ENCODE measurements at regions not wholly inside any gene's neighbourhood (a gene's known extent, or its start where the extent isn't known, plus 50 kb on each side); places are given as distances from the start of the nearest gene placed in this dataset.
"Not testable (repeated sequence)": the region's sequence is repeated elsewhere in the genome, so short reads cannot be mapped to it uniquely, and the experiment has no call there.

DNA sequence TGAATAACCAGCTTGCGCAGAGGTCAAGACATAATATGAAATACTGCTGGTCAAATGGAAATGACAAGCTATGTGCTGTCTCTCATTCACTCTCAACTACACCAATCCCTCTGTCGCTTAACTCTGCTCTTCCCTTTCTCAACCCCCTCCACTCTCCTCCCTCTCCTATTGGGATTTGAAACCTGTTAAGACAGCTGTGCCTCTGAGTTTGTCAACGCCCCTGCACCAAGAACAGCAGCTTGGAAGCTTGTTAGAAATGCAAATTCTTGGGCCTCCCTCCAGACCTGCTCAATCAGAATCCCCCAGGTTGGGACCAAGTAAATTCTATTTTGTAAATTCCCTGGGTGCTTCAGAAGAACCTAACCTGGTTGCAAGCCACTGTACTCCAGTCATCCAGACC, 149.7 kb upstream of the ATP2B2 start:
- no peak overlapping the region for H3K27ac ChIP-seq (ENCODE audit: control insufficient read depth, insufficient read depth, low read length)
- H3K4me2 ChIP-seq (ENCODE audit: control insufficient read depth, extremely low read depth, insufficient read depth, low read depth, low read length): no peak overlapping the region
- no peak overlapping the region for H2AFZ ChIP-seq (ENCODE audit: control insufficient read depth, low read length)
- H3K36me3 ChIP-seq (ENCODE audit: control insufficient read depth in 2 of 2, extremely low read depth in 1 of 2, insufficient read depth in 2 of 2, low read length in 2 of 2): no peaks in the 10 kb centered on the region
- H3K4me3 ChIP-seq (ENCODE audit: control insufficient read depth in 2 of 3, extremely low read depth in 1 of 3, insufficient read depth in 2 of 3, low read depth in 1 of 3, low read length in 3 of 3): no peak overlapping the region
- dilution Hi-C loops (cut with MboI; ENCODE audit: extremely low pct_ligation_motif_present, low sequenced_read_pairs): no loop called here
- no peak for FAIRE-seq
- DNase-seq (ENCODE audit: low read depth, low spot score): no peak
- H3K9ac ChIP-seq (ENCODE audit: control insufficient read depth, extremely low read depth, insufficient read depth, low read length): no peak overlapping the region
- H3K9me1 ChIP-seq (ENCODE audit: control insufficient read depth, extremely low read depth, insufficient read depth, low read length): no peaks in the 10 kb centered on the region
- H3K4me1 ChIP-seq (ENCODE audit: control insufficient read depth, extremely low read depth, insufficient read depth, low read length): no peaks in the 10 kb centered on the region
- TF ChIP-seq, protein P1, sequence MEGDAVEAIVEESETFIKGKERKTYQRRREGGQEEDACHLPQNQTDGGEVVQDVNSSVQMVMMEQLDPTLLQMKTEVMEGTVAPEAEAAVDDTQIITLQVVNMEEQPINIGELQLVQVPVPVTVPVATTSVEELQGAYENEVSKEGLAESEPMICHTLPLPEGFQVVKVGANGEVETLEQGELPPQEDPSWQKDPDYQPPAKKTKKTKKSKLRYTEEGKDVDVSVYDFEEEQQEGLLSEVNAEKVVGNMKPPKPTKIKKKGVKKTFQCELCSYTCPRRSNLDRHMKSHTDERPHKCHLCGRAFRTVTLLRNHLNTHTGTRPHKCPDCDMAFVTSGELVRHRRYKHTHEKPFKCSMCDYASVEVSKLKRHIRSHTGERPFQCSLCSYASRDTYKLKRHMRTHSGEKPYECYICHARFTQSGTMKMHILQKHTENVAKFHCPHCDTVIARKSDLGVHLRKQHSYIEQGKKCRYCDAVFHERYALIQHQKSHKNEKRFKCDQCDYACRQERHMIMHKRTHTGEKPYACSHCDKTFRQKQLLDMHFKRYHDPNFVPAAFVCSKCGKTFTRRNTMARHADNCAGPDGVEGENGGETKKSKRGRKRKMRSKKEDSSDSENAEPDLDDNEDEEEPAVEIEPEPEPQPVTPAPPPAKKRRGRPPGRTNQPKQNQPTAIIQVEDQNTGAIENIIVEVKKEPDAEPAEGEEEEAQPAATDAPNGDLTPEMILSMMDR (optimal IDR thresholded peaks at IDR 0.05 in 1 of 3, IDR thresholded peaks at IDR 0.05 in 1 of 3, conservative IDR thresholded peaks at IDR 0.05 in 1 of 3; ENCODE audit: extremely low read depth in 1 of 3, insufficient read depth in 2 of 3, low read length in 3 of 3): no peak
- TF ChIP-seq EZH2 (IDR thresholded peaks at IDR 0.05; ENCODE audit: low read length): no peak
- H3K27me3 ChIP-seq (ENCODE audit: control insufficient read depth, extremely low read depth, insufficient read depth, low read length): peaks cover 20% of the 10 kb centered on the region
- no peaks in the 10 kb centered on the region for H4K20me1 ChIP-seq (ENCODE audit: control insufficient read depth, extremely low read depth, insufficient read depth, low read length)
- no peaks in the 10 kb centered on the region for H3K79me2 ChIP-seq (ENCODE audit: control insufficient read depth, insufficient read depth, low read length)
- H3K9me3 ChIP-seq (ENCODE audit: control insufficient read depth, low read depth, low read length): no peaks in the 10 kb centered on the region

DNA sequence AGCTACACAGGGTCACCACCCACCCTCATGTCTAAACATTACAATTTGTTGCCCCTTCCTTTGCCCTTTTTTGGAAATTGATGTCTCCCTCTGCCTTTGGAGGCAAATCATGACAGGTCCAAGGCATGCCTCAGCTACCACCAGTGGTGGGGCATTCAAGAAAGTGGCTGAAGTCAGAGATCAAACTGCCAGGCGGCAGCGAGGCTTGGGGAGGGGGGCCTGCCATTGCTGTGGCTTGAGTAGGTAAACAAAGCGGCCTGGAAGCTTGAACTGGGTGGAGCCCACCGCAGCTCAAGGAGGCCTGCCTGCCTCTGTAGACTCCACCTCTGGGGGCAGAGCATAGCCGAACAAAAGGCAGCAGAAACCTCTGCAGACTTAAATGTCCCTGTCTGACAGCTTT, 152.0 kb upstream of the ATP2B2 start:
- DNase-seq (ENCODE audit: low read depth, low spot score); H3K36me3 ChIP-seq (ENCODE audit: control insufficient read depth in 2 of 2, extremely low read depth in 1 of 2, insufficient read depth in 2 of 2, low read length in 2 of 2); H3K4me3 ChIP-seq (ENCODE audit: control insufficient read depth in 2 of 3, extremely low read depth in 1 of 3, insufficient read depth in 2 of 3, low read depth in 1 of 3, low read length in 3 of 3); FAIRE-seq; H3K4me2 ChIP-seq (ENCODE audit: control insufficient read depth, extremely low read depth, insufficient read depth, low read depth, low read length); H3K9ac ChIP-seq (ENCODE audit: control insufficient read depth, extremely low read depth, insufficient read depth, low read length); H3K4me1 ChIP-seq (ENCODE audit: control insufficient read depth, extremely low read depth, insufficient read depth, low read length); H3K9me3 ChIP-seq (ENCODE audit: control insufficient read depth, low read depth, low read length); H3K79me2 ChIP-seq (ENCODE audit: control insufficient read depth, insufficient read depth, low read length); H2AFZ ChIP-seq (ENCODE audit: control insufficient read depth, low read length); dilution Hi-C loops (cut with MboI; ENCODE audit: extremely low pct_ligation_motif_present, low sequenced_read_pairs); H3K9me1 ChIP-seq (ENCODE audit: control insufficient read depth, extremely low read depth, insufficient read depth, low read length); H4K20me1 ChIP-seq (ENCODE audit: control insufficient read depth, extremely low read depth, insufficient read depth, low read length); H3K27ac ChIP-seq (ENCODE audit: control insufficient read depth, insufficient read depth, low read length): not testable (repeated sequence)
- peaks cover 20% of the 10 kb centered on the region for H3K27me3 ChIP-seq (ENCODE audit: control insufficient read depth, extremely low read depth, insufficient read depth, low read length)

DNA sequence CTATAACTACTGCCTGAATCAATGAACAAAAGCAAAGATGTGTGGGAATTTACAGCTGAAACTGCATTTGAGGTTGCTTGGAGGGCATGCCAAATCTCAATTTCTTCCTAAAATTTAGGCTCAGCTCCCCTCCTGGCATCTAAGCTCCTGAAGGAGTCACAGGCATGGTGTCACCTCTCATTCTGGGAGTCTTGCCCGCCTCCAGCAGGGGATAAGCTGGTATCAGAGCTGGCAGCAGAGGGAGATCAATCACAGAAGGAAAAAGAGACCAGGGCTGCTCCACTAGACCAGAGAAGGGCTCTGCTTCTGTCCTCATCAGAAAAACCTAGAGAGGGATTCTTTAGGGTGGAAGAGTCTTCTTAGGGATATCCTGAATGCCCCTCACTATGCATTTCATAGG, 150.4 kb upstream of the SLC6A11 start:
- Histone ChIP-seq H2AFZ (ENCODE audit: control insufficient read depth, low read length) (no peak overlapping the region), H3K4me1 (ENCODE audit: control insufficient read depth, extremely low read depth, insufficient read depth, low read length) (no peaks in the 10 kb centered on the region), H3K27me3 (ENCODE audit: control insufficient read depth, extremely low read depth, insufficient read depth, low read length) (peaks cover 10% of the 10 kb centered on the region), H3K79me2 (ENCODE audit: control insufficient read depth, insufficient read depth, low read length) (no peaks in the 10 kb centered on the region), H3K36me3 (ENCODE audit: control insufficient read depth in 2 of 2, extremely low read depth in 1 of 2, insufficient read depth in 2 of 2, low read length in 2 of 2) (no peaks in the 10 kb centered on the region), H3K9ac (ENCODE audit: control insufficient read depth, extremely low read depth, insufficient read depth, low read length) (no peak overlapping the region), H4K20me1 (ENCODE audit: control insufficient read depth, extremely low read depth, insufficient read depth, low read length) (peaks cover 4% of the 10 kb centered on the region), H3K9me1 (ENCODE audit: control insufficient read depth, extremely low read depth, insufficient read depth, low read length) (no peaks in the 10 kb centered on the region), H3K9me3 (ENCODE audit: control insufficient read depth, low read depth, low read length) (no peaks in the 10 kb centered on the region), H3K4me3 (ENCODE audit: control insufficient read depth in 2 of 3, extremely low read depth in 1 of 3, insufficient read depth in 2 of 3, low read depth in 1 of 3, low read length in 3 of 3) (no peak overlapping the region), H3K27ac (ENCODE audit: control insufficient read depth, insufficient read depth, low read length) (no peak overlapping the region), H3K4me2 (ENCODE audit: control insufficient read depth, extremely low read depth, insufficient read depth, low read depth, low read length) (no peak overlapping the region)
- TF ChIP-seq, protein P1 (optimal IDR thresholded peaks at IDR 0.05 in 1 of 3, IDR thresholded peaks at IDR 0.05 in 1 of 3, conservative IDR thresholded peaks at IDR 0.05 in 1 of 3; ENCODE audit: extremely low read depth in 1 of 3, insufficient read depth in 2 of 3, low read length in 3 of 3): no peak
- TF ChIP-seq EZH2 (IDR thresholded peaks at IDR 0.05; ENCODE audit: low read length): no peak
- DNase-seq (ENCODE audit: low read depth, low spot score) (no peak), FAIRE-seq (no peak)
- dilution Hi-C loops (cut with MboI; ENCODE audit: extremely low pct_ligation_motif_present, low sequenced_read_pairs): no loop called here

All from keratinocyte (primary cell).